Myocyte (in vitro differentiated cells): ENCODE measurements at regions not wholly inside any gene's neighbourhood (a gene's known extent, or its start where the extent isn't known, plus 50 kb on each side); places are given as distances from the start of the nearest gene placed in this dataset.
"Not testable (repeated sequence)": the region's sequence is repeated elsewhere in the genome, so short reads cannot be mapped to it uniquely, and the experiment has no call there.

Experiments used
- DNase-seq: peaks from one replicate; pipeline ENCODE4 v3.0.0-alpha.2; 2012; ENCODE audit warnings: low read depth

- peak; percentile 46 for DNase-seq
Observed at GRCh38 chr11:13782390-13783075, 114.1 kb downstream of the FAR1 start.

GRCh38 chr11:13784441-13784840 lies 116.0 kb downstream of the FAR1 start:
- no peak for DNase-seq

- peak; percentile 45 for DNase-seq
Observed at GRCh38 chr11:13784855-13785254, 116.4 kb downstream of the FAR1 start.

- no peak for DNase-seq
Observed at GRCh38 chr11:13786688-13787087, 118.2 kb downstream of the FAR1 start.

GRCh38 chr11:13797616-13798015 lies 129.1 kb downstream of the FAR1 start:
- DNase-seq, result not testable (repeated sequence)

- no peak for DNase-seq
Observed at GRCh38 chr11:13800901-13801300, 132.4 kb downstream of the FAR1 start.

- DNase-seq, result no peak
Observed at GRCh38 chr11:13818325-13818724, 144.2 kb upstream of the SPON1 start.

- DNase-seq, result no peak
Observed at GRCh38 chr11:13826505-13827278, 135.8 kb upstream of the SPON1 start.

GRCh38 chr11:13831696-13832095 lies 130.8 kb upstream of the SPON1 start:
- DNase-seq, result peak; percentile 97

- DNase-seq, result peak; percentile 16
Observed at GRCh38 chr11:13834463-13834862, 128.1 kb upstream of the SPON1 start.

GRCh38 chr11:13836666-13837065 lies 125.9 kb upstream of the SPON1 start:
- no peak for DNase-seq

- DNase-seq, result no peak
Observed at GRCh38 chr11:13837286-13837685, 125.2 kb upstream of the SPON1 start.

- DNase-seq, result no peak
Observed at GRCh38 chr11:13841393-13841792, 121.1 kb upstream of the SPON1 start.

- no peak for DNase-seq
Observed at GRCh38 chr11:13848031-13848430, 114.5 kb upstream of the SPON1 start.

- DNase-seq, result peak; percentile 42
Observed at GRCh38 chr11:13850231-13851005, 112.1 kb upstream of the SPON1 start.

- DNase-seq, result no peak
Observed at GRCh38 chr11:13851691-13852090, 110.8 kb upstream of the SPON1 start.

GRCh38 chr11:13852481-13852880 lies 110.0 kb upstream of the SPON1 start:
- DNase-seq, result no peak

- DNase-seq, result no peak
Observed at GRCh38 chr11:13857828-13858227, 104.7 kb upstream of the SPON1 start.

GRCh38 chr11:13859892-13860291 lies 102.6 kb upstream of the SPON1 start:
- no peak for DNase-seq

- DNase-seq, result no peak
Observed at GRCh38 chr11:13861411-13861810, 101.1 kb upstream of the SPON1 start.

GRCh38 chr11:13862845-13863392 lies 99.6 kb upstream of the SPON1 start:
- DNase-seq, result no peak
